ENCODE measurements at regions not wholly inside any gene's neighbourhood (a gene's known extent, or its start where the extent isn't known, plus 50 kb on each side); places are given as distances from the start of the nearest gene placed in this dataset.
A peak's percentile ranks its signal among the peaks of the same experiment; 100 is the strongest.

DNA sequence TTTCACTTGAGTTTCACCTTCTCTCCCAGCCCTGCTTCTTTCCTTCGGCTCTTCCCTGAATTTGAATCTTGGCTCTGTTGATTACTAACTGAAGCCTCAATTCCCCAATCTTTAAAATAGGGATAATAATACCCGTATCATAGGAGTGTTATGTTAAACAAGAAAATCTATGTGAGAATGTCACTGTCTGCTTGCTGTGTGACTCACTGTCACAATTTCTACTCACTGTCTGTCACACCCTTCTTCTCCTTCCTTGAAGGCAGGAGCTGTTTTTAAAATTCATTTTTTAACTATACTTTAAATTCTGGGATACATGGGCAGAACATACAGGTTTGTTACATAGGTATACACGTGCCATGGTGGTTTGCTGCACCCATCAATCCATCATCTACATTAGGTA lies 141.6 kb upstream of the CXCR4 start:
- H3K27ac Mint-ChIP-seq: peak overlapping the region in 2 of 7 donors; percentile 14 to 63
- Histone ChIP-seq H3K4me2 (replicated peaks; ENCODE audit: extremely low read depth, low read length, poor library complexity, severe bottlenecking) (no peak overlapping the region), H3K79me2 (ENCODE audit: insufficient read depth, low read length) (no peaks in the 10 kb centered on the region), H3K4me3 (replicated peaks in 1 of 3; ENCODE audit: low read depth in 2 of 3, low read length in 3 of 3) (no peak overlapping the region), H4K20me1 (ENCODE audit: insufficient read depth, low read length) (no peaks in the 10 kb centered on the region), H3K36me3 (replicated peaks in 1 of 2; ENCODE audit: control insufficient read depth in 1 of 2, insufficient read depth in 2 of 2, low read length in 2 of 2) (no peaks in the 10 kb centered on the region), H3K27me3 (ENCODE audit: control insufficient read depth in 2 of 2, insufficient read depth in 2 of 2, low read length in 2 of 2) (no peaks in the 10 kb centered on the region), H3K27ac (ENCODE audit: low read depth in 1 of 2, low read length in 2 of 2) (no peak overlapping the region), H2AFZ (ENCODE audit: insufficient read depth, low read depth, low read length, poor library complexity, severe bottlenecking) (no peak overlapping the region), H3K9me3 (replicated peaks in 1 of 2; ENCODE audit: control insufficient read depth in 1 of 2, insufficient read depth in 1 of 2, low read length in 2 of 2) (no peaks in the 10 kb centered on the region), H3K9ac (ENCODE audit: insufficient read depth, low read length, poor library complexity, severe bottlenecking) (no peak overlapping the region), H3K4me1 (ENCODE audit: control insufficient read depth in 1 of 2, insufficient read depth in 2 of 2, low read length in 2 of 2) (peaks cover 23 to 24% of the 10 kb centered on the region in 2 donors)
- TF ChIP-seq, protein P1, sequence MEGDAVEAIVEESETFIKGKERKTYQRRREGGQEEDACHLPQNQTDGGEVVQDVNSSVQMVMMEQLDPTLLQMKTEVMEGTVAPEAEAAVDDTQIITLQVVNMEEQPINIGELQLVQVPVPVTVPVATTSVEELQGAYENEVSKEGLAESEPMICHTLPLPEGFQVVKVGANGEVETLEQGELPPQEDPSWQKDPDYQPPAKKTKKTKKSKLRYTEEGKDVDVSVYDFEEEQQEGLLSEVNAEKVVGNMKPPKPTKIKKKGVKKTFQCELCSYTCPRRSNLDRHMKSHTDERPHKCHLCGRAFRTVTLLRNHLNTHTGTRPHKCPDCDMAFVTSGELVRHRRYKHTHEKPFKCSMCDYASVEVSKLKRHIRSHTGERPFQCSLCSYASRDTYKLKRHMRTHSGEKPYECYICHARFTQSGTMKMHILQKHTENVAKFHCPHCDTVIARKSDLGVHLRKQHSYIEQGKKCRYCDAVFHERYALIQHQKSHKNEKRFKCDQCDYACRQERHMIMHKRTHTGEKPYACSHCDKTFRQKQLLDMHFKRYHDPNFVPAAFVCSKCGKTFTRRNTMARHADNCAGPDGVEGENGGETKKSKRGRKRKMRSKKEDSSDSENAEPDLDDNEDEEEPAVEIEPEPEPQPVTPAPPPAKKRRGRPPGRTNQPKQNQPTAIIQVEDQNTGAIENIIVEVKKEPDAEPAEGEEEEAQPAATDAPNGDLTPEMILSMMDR (IDR thresholded peaks at IDR 0.05): no peak
- peaks cover 8 to 15% (median 12%) of the 10 kb centered on the region in 7 donors for H3K9me3 Mint-ChIP-seq
- peaks cover 0 to 7% (median 1%) of the 10 kb centered on the region in 3 donors for H3K27me3 Mint-ChIP-seq (ENCODE audit: low read depth in 3 of 3)
- intact Hi-C loops (cut with micrococcal nuclease): loop anchor here in 1 of 2 donors (5.0 kb wide), 2 partner anchors 47 to 68 kb away; no protein-coding TSS in a partner anchor
- no CpG with 5 or more reads among the region's 3 CpGs for WGBS (ENCODE audit: insufficient coverage)
- no peak overlapping the region for H3K4me3 Mint-ChIP-seq
- H3K4me1 Mint-ChIP-seq: peaks cover 37% of the 10 kb centered on the region
- DNase-seq: peak in 1 of 3 donors; percentile 60
- H3K36me3 Mint-ChIP-seq: peaks cover 6% of the 10 kb centered on the region in 2 donors

DNA sequence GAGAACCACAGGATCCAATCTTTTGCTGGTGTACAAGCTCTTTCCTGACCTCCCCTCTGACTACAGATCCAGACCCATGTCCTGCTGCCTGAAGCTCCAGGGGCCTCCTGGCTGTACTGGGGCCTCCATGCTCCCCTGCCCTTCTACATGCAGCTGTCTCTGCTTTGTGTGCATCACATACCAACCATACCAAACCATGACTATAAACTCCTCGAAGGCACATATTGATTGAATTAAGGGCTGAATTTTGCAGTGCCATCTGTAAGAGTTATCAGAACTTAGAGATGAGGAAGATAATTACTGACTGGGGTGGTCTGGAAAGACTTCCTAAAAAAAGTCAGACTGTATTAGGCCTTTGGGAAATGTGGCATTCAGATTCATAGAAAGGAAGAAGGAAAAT lies 139.9 kb upstream of the CXCR4 start:
- Histone ChIP-seq H3K4me3 (replicated peaks in 1 of 3; ENCODE audit: low read depth in 2 of 3, low read length in 3 of 3) (no peak overlapping the region), H2AFZ (ENCODE audit: insufficient read depth, low read depth, low read length, poor library complexity, severe bottlenecking) (no peak overlapping the region), H4K20me1 (ENCODE audit: insufficient read depth, low read length) (no peaks in the 10 kb centered on the region), H3K79me2 (ENCODE audit: insufficient read depth, low read length) (no peaks in the 10 kb centered on the region), H3K9ac (ENCODE audit: insufficient read depth, low read length, poor library complexity, severe bottlenecking) (no peak overlapping the region), H3K9me3 (replicated peaks in 1 of 2; ENCODE audit: control insufficient read depth in 1 of 2, insufficient read depth in 1 of 2, low read length in 2 of 2) (no peaks in the 10 kb centered on the region), H3K36me3 (replicated peaks in 1 of 2; ENCODE audit: control insufficient read depth in 1 of 2, insufficient read depth in 2 of 2, low read length in 2 of 2) (no peaks in the 10 kb centered on the region), H3K4me2 (replicated peaks; ENCODE audit: extremely low read depth, low read length, poor library complexity, severe bottlenecking) (no peak overlapping the region), H3K27me3 (ENCODE audit: control insufficient read depth in 2 of 2, insufficient read depth in 2 of 2, low read length in 2 of 2) (no peaks in the 10 kb centered on the region), H3K27ac (ENCODE audit: low read depth in 1 of 2, low read length in 2 of 2) (no peak overlapping the region), H3K4me1 (ENCODE audit: control insufficient read depth in 1 of 2, insufficient read depth in 2 of 2, low read length in 2 of 2) (peaks cover 37 to 39% of the 10 kb centered on the region in 2 donors)
- Mint-ChIP-seq H3K4me1 (peaks cover 53% of the 10 kb centered on the region), H3K27me3 (ENCODE audit: low read depth in 3 of 3) (peaks cover 0 to 13% (median 0%) of the 10 kb centered on the region in 3 donors), H3K36me3 (peaks cover 3 to 6% of the 10 kb centered on the region in 2 donors), H3K27ac (peak overlapping the region in 1 of 7 donors; percentile 38), H3K4me3 (no peak overlapping the region), H3K9me3 (peaks cover 0 to 4% (median 0%) of the 10 kb centered on the region in 7 donors)
- intact Hi-C loops (cut with micrococcal nuclease): loop anchor here in 1 of 2 donors (5.0 kb wide), 2 partner anchors 46 to 69 kb away; no protein-coding TSS in a partner anchor
- no peak for DNase-seq
- WGBS (ENCODE audit: insufficient coverage): no CpG with 5 or more reads among the region's 1 CpG
- TF ChIP-seq, protein P1 (IDR thresholded peaks at IDR 0.05): no peak
